GM12892 (cell line): ENCODE measurements at regions not wholly inside any gene's neighbourhood (a gene's known extent, or its start where the extent isn't known, plus 50 kb on each side); places are given as distances from the start of the nearest gene placed in this dataset.

ENCODE experiments used
- POLR2A ChIP-seq: IDR thresholded peaks from 2 replicates; pipeline ENCODE4 v1.6.1; 2011; ENCODE audit warnings: low read depth, low read length, control low read depth
- POLR2AphosphoS5 ChIP-seq: IDR thresholded peaks from 2 replicates; pipeline ENCODE4 v1.6.1; 2011; ENCODE audit warnings: low read depth, low read length, control low read depth
- TAF1 ChIP-seq: IDR thresholded peaks from 2 replicates; pipeline ENCODE4 v1.6.1; 2011; ENCODE audit warnings: low read depth, mild to moderate bottlenecking, control low read depth, low read length, borderline replicate concordance

DNA sequence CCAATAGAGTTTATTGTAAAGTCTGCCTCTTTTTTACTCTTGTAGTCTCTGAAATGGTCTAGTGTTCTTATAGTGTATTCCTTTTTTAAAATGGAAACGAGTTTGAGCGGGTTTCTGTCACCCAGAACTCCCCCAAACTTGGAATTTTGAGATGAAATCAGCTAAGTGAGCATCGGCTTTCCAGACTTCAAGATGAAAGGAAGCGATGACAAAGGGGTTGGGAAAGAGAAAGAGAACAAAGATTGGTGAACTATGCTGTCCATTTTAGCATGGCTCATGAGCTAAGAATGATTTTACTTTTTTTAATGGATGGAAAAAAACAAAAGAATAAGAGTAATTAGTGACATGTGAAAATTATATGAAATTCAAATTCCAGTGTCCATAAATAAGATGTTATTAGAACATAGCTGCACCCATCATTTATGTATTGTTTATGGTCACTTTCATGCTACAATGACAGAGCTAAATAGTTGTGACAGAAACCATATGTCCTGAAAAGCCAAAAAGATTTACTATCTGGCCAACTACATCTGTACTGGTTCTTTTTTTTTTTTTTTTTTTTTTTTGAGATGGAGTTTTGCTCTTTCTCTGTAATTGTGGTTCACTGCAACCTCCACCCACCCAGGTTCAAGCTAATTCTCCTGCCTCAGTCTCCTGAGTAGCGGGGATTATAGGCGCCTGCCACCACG lies 52.7 kb upstream of the PDZRN3 start:
- TF ChIP-seq POLR2A (no peak), POLR2AphosphoS5 (no peak), TAF1 (no peak)
